ENCODE measurements at regions not wholly inside any gene's neighbourhood (a gene's known extent, or its start where the extent isn't known, plus 50 kb on each side); places are given as distances from the start of the nearest gene placed in this dataset.

DNA sequence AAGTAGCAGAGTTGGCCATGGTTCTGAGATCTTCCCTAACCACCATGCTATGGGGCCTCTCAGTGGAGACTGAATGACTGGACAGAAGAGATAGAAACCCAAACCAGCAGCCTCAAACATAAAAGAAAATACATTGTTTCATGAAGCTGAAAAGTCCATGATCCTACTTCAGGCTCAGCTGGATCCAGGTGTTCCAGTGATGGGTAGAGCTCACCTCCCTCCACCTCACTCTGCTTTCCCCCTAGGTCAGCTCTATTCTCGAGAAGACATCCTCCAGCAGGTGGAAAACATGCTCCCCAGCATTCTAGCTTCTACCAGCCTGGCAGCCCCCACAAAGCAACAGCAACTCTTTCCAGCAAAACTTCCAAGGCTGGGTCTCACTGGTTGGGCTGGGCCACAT, 132.1 kb downstream of the OAT start:
- no peak for DNase-seq

- no peak for DNase-seq
Measured at GRCh38 chr10:124285587-124286527, 132.9 kb downstream of the OAT start.

GRCh38 chr10:124283949-124284250, 134.8 kb downstream of the OAT start:
- DNase-seq, result no peak

GRCh38 chr10:124283215-124283948, 135.3 kb downstream of the OAT start:
- DNase-seq, result no peak

GRCh38 chr10:124282326-124282725, 136.4 kb downstream of the OAT start:
- no peak for DNase-seq

DNA sequence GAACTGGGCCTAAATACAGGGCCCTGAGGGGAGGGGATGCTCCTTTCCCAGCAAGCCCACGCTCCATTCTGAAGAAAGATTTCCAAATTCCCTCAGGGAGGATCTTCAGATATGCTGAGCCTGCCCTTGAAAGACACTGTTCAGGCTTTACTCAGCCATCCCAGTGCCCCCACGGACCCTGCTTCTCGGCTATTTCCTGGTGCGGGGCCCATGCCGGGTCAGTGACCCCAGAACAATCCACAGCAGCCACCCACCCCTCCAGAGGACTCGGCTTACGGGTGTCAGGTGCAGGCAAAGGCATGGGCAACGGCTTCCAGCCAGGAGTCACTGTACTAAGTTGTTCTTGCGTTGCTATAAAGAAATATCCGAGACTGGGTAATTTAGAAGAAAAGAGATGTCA, 137.1 kb downstream of the OAT start:
- no peak for DNase-seq

- no peak for DNase-seq
Measured at GRCh38 chr10:124280916-124281315, 137.8 kb downstream of the OAT start.

DNA sequence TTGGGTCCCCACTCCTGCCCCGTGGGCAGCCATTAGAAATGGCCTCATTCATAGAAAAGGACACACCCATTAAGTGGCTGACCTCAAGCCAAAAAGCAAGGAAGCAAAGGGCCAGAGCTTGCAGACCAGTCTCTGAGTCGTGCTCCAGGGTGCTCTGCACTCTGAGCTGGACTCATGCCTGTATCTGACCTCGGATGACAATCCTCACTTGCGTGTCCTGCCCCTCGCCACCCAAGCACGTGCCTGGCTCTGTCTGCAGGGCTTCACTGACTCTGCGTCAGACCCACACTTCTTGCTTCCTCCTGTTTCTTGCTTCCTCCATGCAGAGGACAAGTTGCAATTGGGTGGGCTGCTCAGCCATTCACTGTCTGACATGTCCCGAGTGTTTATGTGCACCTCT, 138.8 kb downstream of the OAT start:
- no peak for DNase-seq

- no peak for DNase-seq
Measured at GRCh38 chr10:124279298-124279697, 139.4 kb downstream of the OAT start.

DNA sequence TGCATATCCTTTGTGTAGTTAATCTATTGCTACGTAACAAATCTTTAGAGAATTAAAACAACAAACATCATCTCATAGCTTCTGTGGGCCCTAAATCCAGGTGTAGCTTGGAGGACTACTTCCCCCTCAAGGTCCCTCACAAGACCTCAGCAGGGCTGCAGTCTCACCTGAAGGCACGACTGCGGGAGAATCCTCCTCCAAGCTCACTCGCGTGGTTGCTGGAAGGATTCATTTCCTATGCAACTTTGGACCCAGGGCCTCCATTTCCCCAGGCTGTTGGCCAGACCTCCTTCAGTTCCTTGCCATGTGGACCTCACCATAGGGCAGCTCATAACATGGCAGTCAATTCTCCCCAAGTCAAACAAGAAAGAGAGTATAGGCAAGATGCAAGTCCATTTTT, 140.4 kb downstream of the OAT start:
- no peak for DNase-seq

GRCh38 chr10:124273141-124273540, 145.6 kb downstream of the OAT start:
- no peak for DNase-seq

DNA sequence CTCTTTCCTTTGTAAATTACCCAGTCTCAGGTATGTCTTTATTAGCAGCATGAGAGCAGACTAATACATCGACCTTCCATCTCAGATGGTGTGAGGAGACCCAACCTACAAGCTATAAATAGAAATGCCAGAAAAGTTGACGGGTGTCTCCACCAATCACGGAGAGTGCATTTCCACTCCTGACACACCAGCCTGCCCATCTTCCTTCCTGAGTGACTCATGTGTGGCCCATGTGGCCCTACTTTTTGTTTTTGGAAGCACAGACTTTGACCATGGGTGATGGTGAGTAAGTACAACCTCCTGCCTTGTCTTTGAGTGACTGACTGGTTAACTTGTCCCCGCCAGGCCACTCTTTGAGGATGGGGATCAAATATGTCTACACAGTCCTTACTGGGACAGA, 147.0 kb downstream of the OAT start:
- no peak for DNase-seq

GRCh38 chr10:124270530-124271327, 148.0 kb downstream of the OAT start:
- no peak for DNase-seq

- DNase-seq, result no peak
Measured at GRCh38 chr10:124268976-124269375, 149.7 kb downstream of the OAT start.

- DNase-seq, result no peak
Measured at GRCh38 chr10:124267911-124268549, 150.7 kb downstream of the OAT start.

DNA sequence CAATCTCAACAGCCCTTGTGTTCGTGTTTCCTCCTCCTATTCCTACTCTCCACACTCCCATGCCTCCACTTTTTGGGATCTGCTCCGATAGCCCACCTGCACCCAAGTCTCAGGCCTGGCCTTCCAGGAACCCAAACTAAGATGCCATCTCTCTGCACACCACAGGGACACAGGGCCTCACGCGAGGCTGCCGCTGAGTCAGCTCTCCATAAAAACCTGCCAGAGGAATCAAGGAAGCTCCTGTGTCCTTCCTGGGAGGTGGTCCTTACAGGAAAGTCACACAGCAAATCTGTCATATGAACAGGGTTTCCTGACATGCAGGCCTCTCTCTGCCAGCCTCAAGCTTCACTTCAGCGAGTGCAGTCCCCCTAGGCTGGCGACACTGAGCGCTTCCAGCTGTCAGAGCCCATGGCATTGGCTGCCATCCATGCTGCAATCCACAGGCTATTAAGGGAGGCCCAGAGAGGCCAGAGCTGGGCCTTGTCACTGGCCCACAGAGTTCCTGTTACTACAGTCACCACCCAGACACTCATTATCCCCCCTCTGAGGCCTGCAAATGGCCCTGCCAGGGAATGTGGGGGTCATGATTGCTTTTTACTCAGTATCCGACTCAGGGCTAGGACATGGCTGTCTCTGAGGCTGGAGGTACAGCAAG, 151.4 kb downstream of the OAT start:
- DNase-seq, result no peak

DNA sequence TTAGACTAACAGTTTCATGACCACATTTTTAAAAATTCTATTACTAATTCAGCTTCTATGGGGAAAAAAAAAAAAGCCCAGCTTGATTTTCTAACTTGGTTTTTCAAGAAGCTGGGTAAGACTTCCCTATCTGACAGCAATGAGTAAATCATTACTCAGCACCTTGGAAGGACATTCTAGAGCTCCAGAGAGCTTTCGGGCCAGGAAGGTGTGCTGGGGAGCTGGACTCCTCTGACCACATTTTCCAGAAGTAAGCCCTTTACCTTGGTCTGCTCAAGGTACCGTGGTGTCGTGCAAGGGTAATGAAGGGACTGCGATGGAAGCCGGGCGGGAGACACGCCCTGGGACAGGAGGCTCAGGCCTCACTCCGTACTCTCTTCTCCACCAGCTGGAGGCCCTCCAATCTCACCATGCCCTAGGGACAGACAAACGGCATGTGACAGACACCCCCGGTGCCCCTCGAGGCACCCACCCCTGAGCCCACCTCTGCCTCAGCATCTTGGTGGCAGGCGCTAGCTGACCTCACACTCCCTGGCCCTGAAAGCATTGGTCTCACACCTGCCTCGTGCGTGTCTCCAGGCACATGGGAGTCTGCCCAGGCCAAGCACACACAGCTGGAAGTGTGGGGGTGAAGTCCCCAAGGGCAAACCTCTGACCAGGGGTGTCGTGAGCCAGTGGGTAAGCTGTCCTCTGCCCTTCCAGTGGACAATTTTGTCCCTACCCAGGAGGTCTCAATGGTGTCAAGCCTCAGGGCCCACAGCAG, 152.1 kb downstream of the OAT start:
- DNase-seq, result no peak

- no peak for DNase-seq
Measured at GRCh38 chr10:124265776-124266467, 152.8 kb downstream of the OAT start.

DNA sequence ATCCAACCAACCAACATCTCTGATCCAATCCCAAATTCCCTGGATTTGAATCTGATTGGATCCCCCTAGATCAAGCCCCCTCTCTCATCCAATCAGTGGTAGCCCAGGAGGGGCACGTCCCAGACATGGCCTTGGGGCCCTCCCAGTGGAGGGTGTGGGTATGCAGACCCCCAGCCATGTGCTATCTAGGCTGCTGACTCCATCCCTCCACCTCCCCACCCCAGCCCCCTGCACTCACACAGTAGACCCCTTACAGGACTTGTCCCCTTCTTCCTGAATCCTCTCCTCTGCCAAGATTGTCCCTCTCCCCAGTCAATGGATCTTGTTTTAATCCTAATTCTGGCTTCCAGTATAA, 153.4 kb downstream of the OAT start:
- DNase-seq, result no peak

- no peak for DNase-seq
Measured at GRCh38 chr10:124264711-124265390, 153.9 kb downstream of the OAT start.

- DNase-seq, result no peak
Measured at GRCh38 chr10:124264271-124264670, 154.5 kb downstream of the OAT start.

Measured in CD4-positive, alpha-beta T cell treated with Interferon gamma for 1 hour (primary cell).